ENCODE measurements at regions not wholly inside any gene's neighbourhood (a gene's known extent, or its start where the extent isn't known, plus 50 kb on each side); places are given as distances from the start of the nearest gene placed in this dataset.

DNA sequence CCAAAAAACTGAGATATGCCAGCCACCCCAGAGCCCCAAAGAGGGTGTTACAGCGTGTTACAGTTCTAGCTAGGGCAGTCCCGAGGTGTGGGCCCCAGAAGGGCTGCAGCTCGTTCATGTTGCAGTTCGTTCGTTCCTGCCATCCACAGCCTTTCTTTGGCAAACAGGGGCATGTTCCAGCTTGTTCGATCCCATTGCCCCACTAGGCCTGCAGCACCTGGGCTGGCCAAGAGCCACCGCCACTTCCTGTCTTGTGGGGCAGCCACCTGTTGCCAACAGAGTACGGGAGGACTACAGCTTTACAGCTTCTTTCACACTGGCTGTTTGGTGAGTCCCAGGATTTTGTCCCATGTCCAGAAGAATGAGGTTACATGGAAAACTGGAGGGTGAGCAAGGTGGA lies 198.1 kb downstream of the MMUT start:
- TF ChIP-seq, protein P1, sequence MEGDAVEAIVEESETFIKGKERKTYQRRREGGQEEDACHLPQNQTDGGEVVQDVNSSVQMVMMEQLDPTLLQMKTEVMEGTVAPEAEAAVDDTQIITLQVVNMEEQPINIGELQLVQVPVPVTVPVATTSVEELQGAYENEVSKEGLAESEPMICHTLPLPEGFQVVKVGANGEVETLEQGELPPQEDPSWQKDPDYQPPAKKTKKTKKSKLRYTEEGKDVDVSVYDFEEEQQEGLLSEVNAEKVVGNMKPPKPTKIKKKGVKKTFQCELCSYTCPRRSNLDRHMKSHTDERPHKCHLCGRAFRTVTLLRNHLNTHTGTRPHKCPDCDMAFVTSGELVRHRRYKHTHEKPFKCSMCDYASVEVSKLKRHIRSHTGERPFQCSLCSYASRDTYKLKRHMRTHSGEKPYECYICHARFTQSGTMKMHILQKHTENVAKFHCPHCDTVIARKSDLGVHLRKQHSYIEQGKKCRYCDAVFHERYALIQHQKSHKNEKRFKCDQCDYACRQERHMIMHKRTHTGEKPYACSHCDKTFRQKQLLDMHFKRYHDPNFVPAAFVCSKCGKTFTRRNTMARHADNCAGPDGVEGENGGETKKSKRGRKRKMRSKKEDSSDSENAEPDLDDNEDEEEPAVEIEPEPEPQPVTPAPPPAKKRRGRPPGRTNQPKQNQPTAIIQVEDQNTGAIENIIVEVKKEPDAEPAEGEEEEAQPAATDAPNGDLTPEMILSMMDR (IDR thresholded peaks at IDR 0.05; ENCODE audit: insufficient read depth, low read length), result no peak
- TF ChIP-seq GABPA (IDR thresholded peaks at IDR 0.05; ENCODE audit: low read depth) (no peak), POLR2AphosphoS5 (IDR thresholded peaks at IDR 0.05; ENCODE audit: low read depth) (no peak), SPI1 (IDR thresholded peaks at IDR 0.05; ENCODE audit: borderline replicate concordance, low read depth) (no peak)
- TF ChIP-seq, protein P2, sequence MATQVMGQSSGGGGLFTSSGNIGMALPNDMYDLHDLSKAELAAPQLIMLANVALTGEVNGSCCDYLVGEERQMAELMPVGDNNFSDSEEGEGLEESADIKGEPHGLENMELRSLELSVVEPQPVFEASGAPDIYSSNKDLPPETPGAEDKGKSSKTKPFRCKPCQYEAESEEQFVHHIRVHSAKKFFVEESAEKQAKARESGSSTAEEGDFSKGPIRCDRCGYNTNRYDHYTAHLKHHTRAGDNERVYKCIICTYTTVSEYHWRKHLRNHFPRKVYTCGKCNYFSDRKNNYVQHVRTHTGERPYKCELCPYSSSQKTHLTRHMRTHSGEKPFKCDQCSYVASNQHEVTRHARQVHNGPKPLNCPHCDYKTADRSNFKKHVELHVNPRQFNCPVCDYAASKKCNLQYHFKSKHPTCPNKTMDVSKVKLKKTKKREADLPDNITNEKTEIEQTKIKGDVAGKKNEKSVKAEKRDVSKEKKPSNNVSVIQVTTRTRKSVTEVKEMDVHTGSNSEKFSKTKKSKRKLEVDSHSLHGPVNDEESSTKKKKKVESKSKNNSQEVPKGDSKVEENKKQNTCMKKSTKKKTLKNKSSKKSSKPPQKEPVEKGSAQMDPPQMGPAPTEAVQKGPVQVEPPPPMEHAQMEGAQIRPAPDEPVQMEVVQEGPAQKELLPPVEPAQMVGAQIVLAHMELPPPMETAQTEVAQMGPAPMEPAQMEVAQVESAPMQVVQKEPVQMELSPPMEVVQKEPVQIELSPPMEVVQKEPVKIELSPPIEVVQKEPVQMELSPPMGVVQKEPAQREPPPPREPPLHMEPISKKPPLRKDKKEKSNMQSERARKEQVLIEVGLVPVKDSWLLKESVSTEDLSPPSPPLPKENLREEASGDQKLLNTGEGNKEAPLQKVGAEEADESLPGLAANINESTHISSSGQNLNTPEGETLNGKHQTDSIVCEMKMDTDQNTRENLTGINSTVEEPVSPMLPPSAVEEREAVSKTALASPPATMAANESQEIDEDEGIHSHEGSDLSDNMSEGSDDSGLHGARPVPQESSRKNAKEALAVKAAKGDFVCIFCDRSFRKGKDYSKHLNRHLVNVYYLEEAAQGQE (IDR thresholded peaks at IDR 0.05; ENCODE audit: insufficient replicate concordance, low read depth), result no peak
